ENCODE measurements at regions not wholly inside any gene's neighbourhood (a gene's known extent, or its start where the extent isn't known, plus 50 kb on each side); places are given as distances from the start of the nearest gene placed in this dataset.

DNA sequence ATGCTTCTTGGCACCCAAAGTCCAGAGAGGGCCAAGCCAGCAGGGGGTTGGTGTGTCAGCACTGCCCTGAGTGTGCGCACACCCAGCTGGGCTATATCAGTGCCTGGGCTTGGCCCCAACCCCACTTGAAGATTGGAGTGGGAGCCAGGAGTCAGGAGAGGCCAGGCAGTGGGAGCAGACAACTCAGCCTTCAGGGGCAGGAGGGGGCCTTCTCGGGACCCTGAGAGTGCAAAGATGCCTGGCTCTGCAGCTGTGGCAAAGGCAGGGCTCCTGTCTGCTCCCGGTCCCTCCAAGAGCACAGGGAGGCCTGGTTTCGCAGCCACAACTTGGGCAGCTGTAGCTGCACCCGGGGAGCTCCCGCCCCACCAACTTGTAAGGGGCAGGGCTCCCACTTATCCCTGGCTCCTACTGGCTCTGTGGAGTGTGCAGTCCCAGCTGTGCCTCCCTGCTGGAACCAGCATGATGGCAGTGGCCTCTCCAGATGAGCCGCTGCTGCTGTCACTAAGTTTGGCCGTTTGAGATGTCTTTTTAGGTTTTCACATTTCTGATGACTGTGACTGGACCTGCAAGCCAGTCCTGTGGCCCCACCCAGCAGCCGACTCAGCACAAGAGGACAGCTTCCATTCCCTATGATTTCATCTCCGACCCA is 148.8 kb upstream of the HS6ST1 start:
- TF ChIP-seq, protein P1, sequence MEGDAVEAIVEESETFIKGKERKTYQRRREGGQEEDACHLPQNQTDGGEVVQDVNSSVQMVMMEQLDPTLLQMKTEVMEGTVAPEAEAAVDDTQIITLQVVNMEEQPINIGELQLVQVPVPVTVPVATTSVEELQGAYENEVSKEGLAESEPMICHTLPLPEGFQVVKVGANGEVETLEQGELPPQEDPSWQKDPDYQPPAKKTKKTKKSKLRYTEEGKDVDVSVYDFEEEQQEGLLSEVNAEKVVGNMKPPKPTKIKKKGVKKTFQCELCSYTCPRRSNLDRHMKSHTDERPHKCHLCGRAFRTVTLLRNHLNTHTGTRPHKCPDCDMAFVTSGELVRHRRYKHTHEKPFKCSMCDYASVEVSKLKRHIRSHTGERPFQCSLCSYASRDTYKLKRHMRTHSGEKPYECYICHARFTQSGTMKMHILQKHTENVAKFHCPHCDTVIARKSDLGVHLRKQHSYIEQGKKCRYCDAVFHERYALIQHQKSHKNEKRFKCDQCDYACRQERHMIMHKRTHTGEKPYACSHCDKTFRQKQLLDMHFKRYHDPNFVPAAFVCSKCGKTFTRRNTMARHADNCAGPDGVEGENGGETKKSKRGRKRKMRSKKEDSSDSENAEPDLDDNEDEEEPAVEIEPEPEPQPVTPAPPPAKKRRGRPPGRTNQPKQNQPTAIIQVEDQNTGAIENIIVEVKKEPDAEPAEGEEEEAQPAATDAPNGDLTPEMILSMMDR (optimal IDR thresholded peaks at IDR 0.05 in 1 of 3, IDR thresholded peaks at IDR 0.05 in 1 of 3, conservative IDR thresholded peaks at IDR 0.05 in 1 of 3; ENCODE audit: extremely low read depth in 1 of 3, insufficient read depth in 2 of 3, low read length in 3 of 3), result no peak
- TF ChIP-seq EZH2 (IDR thresholded peaks at IDR 0.05; ENCODE audit: low read length), result no peak
